ENCODE measurements at regions not wholly inside any gene's neighbourhood (a gene's known extent, or its start where the extent isn't known, plus 50 kb on each side); places are given as distances from the start of the nearest gene placed in this dataset.
A peak's percentile ranks its signal among the peaks of the same experiment; 100 is the strongest.

GRCh38 chr13:68375004-68375403, 1144.9 kb upstream of the PCDH9 start:
- Histone ChIP-seq H3K9me3 (ENCODE audit: control insufficient read depth, low read length) (no peaks in the 10 kb centered on the region), H3K36me3 (ENCODE audit: control insufficient read depth, insufficient read depth, low read length, severe bottlenecking) (no peaks in the 10 kb centered on the region), H3K4me3 (ENCODE audit: low read length) (no peak overlapping the region), H3K9ac (ENCODE audit: low read length) (no peak overlapping the region), H3K4me1 (ENCODE audit: control insufficient read depth, insufficient read depth, low read length) (no peaks in the 10 kb centered on the region), H3K27me3 (replicated peaks; ENCODE audit: control insufficient read depth, insufficient read depth, low read length) (no peaks in the 10 kb centered on the region)
- no peak for DNase-seq (ENCODE audit: low read depth)

GRCh38 chr13:68369739-68370138, 1139.6 kb upstream of the PCDH9 start:
- no peak overlapping the region for H3K9ac ChIP-seq (ENCODE audit: low read length)
- H3K27me3 ChIP-seq (replicated peaks; ENCODE audit: control insufficient read depth, insufficient read depth, low read length): no peaks in the 10 kb centered on the region
- no peak overlapping the region for H3K4me3 ChIP-seq (ENCODE audit: low read length)
- no peaks in the 10 kb centered on the region for H3K36me3 ChIP-seq (ENCODE audit: control insufficient read depth, insufficient read depth, low read length, severe bottlenecking)
- DNase-seq (ENCODE audit: low read depth): no peak
- H3K4me1 ChIP-seq (ENCODE audit: control insufficient read depth, insufficient read depth, low read length): peaks cover 3% of the 10 kb centered on the region
- peaks cover 3% of the 10 kb centered on the region for H3K9me3 ChIP-seq (ENCODE audit: control insufficient read depth, low read length)

GRCh38 chr13:68368922-68369321, 1138.8 kb upstream of the PCDH9 start:
- no peaks in the 10 kb centered on the region for H3K27me3 ChIP-seq (replicated peaks; ENCODE audit: control insufficient read depth, insufficient read depth, low read length)
- H3K4me1 ChIP-seq (ENCODE audit: control insufficient read depth, insufficient read depth, low read length): peaks cover 3% of the 10 kb centered on the region
- H3K9ac ChIP-seq (ENCODE audit: low read length): no peak overlapping the region
- H3K4me3 ChIP-seq (ENCODE audit: low read length): no peak overlapping the region
- no peak for DNase-seq (ENCODE audit: low read depth)
- no peaks in the 10 kb centered on the region for H3K36me3 ChIP-seq (ENCODE audit: control insufficient read depth, insufficient read depth, low read length, severe bottlenecking)
- peaks cover 3% of the 10 kb centered on the region for H3K9me3 ChIP-seq (ENCODE audit: control insufficient read depth, low read length)

- H3K4me3 ChIP-seq (ENCODE audit: low read length): no peak overlapping the region
- DNase-seq (ENCODE audit: low read depth): no peak
- no peaks in the 10 kb centered on the region for H3K4me1 ChIP-seq (ENCODE audit: control insufficient read depth, insufficient read depth, low read length)
- H3K27me3 ChIP-seq (replicated peaks; ENCODE audit: control insufficient read depth, insufficient read depth, low read length): no peaks in the 10 kb centered on the region
- peaks cover 4% of the 10 kb centered on the region for H3K9me3 ChIP-seq (ENCODE audit: control insufficient read depth, low read length)
- H3K36me3 ChIP-seq (ENCODE audit: control insufficient read depth, insufficient read depth, low read length, severe bottlenecking): no peaks in the 10 kb centered on the region
- no peak overlapping the region for H3K9ac ChIP-seq (ENCODE audit: low read length)
Measured at GRCh38 chr13:68359105-68359504, 1129.0 kb upstream of the PCDH9 start.

GRCh38 chr13:68358294-68358705, 1128.2 kb upstream of the PCDH9 start:
- H3K27me3 ChIP-seq (replicated peaks; ENCODE audit: control insufficient read depth, insufficient read depth, low read length): no peaks in the 10 kb centered on the region
- H3K36me3 ChIP-seq (ENCODE audit: control insufficient read depth, insufficient read depth, low read length, severe bottlenecking): no peaks in the 10 kb centered on the region
- no peak for DNase-seq (ENCODE audit: low read depth)
- no peak overlapping the region for H3K4me3 ChIP-seq (ENCODE audit: low read length)
- H3K9me3 ChIP-seq (ENCODE audit: control insufficient read depth, low read length): peaks cover 4% of the 10 kb centered on the region
- H3K9ac ChIP-seq (ENCODE audit: low read length): no peak overlapping the region
- no peaks in the 10 kb centered on the region for H3K4me1 ChIP-seq (ENCODE audit: control insufficient read depth, insufficient read depth, low read length)

GRCh38 chr13:68350554-68350953, 1120.4 kb upstream of the PCDH9 start:
- DNase-seq (ENCODE audit: low read depth): no peak
- Histone ChIP-seq H3K36me3 (ENCODE audit: control insufficient read depth, insufficient read depth, low read length, severe bottlenecking) (no peaks in the 10 kb centered on the region), H3K9me3 (ENCODE audit: control insufficient read depth, low read length) (no peaks in the 10 kb centered on the region), H3K9ac (ENCODE audit: low read length) (no peak overlapping the region), H3K27me3 (replicated peaks; ENCODE audit: control insufficient read depth, insufficient read depth, low read length) (no peaks in the 10 kb centered on the region), H3K4me3 (ENCODE audit: low read length) (no peak overlapping the region), H3K4me1 (ENCODE audit: control insufficient read depth, insufficient read depth, low read length) (no peaks in the 10 kb centered on the region)

- no peak for DNase-seq (ENCODE audit: low read depth)
- H3K9me3 ChIP-seq (ENCODE audit: control insufficient read depth, low read length): peaks cover 12% of the 10 kb centered on the region
- H3K9ac ChIP-seq (ENCODE audit: low read length): no peak overlapping the region
- no peaks in the 10 kb centered on the region for H3K36me3 ChIP-seq (ENCODE audit: control insufficient read depth, insufficient read depth, low read length, severe bottlenecking)
- H3K4me1 ChIP-seq (ENCODE audit: control insufficient read depth, insufficient read depth, low read length): no peaks in the 10 kb centered on the region
- H3K4me3 ChIP-seq (ENCODE audit: low read length): no peak overlapping the region
- no peaks in the 10 kb centered on the region for H3K27me3 ChIP-seq (replicated peaks; ENCODE audit: control insufficient read depth, insufficient read depth, low read length)
Measured at GRCh38 chr13:68347220-68347619, 1117.1 kb upstream of the PCDH9 start.

- Histone ChIP-seq H3K4me3 (ENCODE audit: low read length) (no peak overlapping the region), H3K27me3 (replicated peaks; ENCODE audit: control insufficient read depth, insufficient read depth, low read length) (no peaks in the 10 kb centered on the region)
- no peak for DNase-seq (ENCODE audit: low read depth)
Measured at GRCh38 chr13:68345963-68346531, 1115.9 kb upstream of the PCDH9 start.

GRCh38 chr13:68323124-68323523, 1093.0 kb upstream of the PCDH9 start:
- Histone ChIP-seq H3K4me1 (ENCODE audit: control insufficient read depth, insufficient read depth, low read length) (no peaks in the 10 kb centered on the region), H3K4me3 (ENCODE audit: low read length) (no peak overlapping the region), H3K9ac (ENCODE audit: low read length) (no peak overlapping the region), H3K9me3 (ENCODE audit: control insufficient read depth, low read length) (peaks cover 11% of the 10 kb centered on the region), H3K27me3 (replicated peaks; ENCODE audit: control insufficient read depth, insufficient read depth, low read length) (no peaks in the 10 kb centered on the region), H3K36me3 (ENCODE audit: control insufficient read depth, insufficient read depth, low read length, severe bottlenecking) (no peaks in the 10 kb centered on the region)
- DNase-seq (ENCODE audit: low read depth): no peak

More at GRCh38 chr13:68345963-68346531, 1115.9 kb upstream of the PCDH9 start:
- Histone ChIP-seq H3K4me1 (ENCODE audit: control insufficient read depth, insufficient read depth, low read length) (no peaks in the 10 kb centered on the region), H3K9me3 (ENCODE audit: control insufficient read depth, low read length) (peaks cover 15% of the 10 kb centered on the region), H3K9ac (ENCODE audit: low read length) (no peak overlapping the region), H3K36me3 (ENCODE audit: control insufficient read depth, insufficient read depth, low read length, severe bottlenecking) (no peaks in the 10 kb centered on the region)

- H3K4me1 ChIP-seq (ENCODE audit: control insufficient read depth, insufficient read depth, low read length): no peaks in the 10 kb centered on the region
- no peaks in the 10 kb centered on the region for H3K36me3 ChIP-seq (ENCODE audit: control insufficient read depth, insufficient read depth, low read length, severe bottlenecking)
- no peak overlapping the region for H3K9ac ChIP-seq (ENCODE audit: low read length)
- H3K27me3 ChIP-seq (replicated peaks; ENCODE audit: control insufficient read depth, insufficient read depth, low read length): no peaks in the 10 kb centered on the region
- no peak for DNase-seq (ENCODE audit: low read depth)
- H3K4me3 ChIP-seq (ENCODE audit: low read length): no peak overlapping the region
- peaks cover 11% of the 10 kb centered on the region for H3K9me3 ChIP-seq (ENCODE audit: control insufficient read depth, low read length)
Measured at GRCh38 chr13:68319384-68319783, 1089.2 kb upstream of the PCDH9 start.

GRCh38 chr13:68304286-68304893, 1074.3 kb upstream of the PCDH9 start:
- no peak overlapping the region for H3K4me3 ChIP-seq (ENCODE audit: low read length)
- H3K4me1 ChIP-seq (ENCODE audit: control insufficient read depth, insufficient read depth, low read length): no peaks in the 10 kb centered on the region
- no peaks in the 10 kb centered on the region for H3K9me3 ChIP-seq (ENCODE audit: control insufficient read depth, low read length)
- DNase-seq (ENCODE audit: low read depth): peak; percentile 38
- H3K27me3 ChIP-seq (replicated peaks; ENCODE audit: control insufficient read depth, insufficient read depth, low read length): no peaks in the 10 kb centered on the region
- H3K36me3 ChIP-seq (ENCODE audit: control insufficient read depth, insufficient read depth, low read length, severe bottlenecking): no peaks in the 10 kb centered on the region
- H3K9ac ChIP-seq (ENCODE audit: low read length): no peak overlapping the region

GRCh38 chr13:68293631-68294030, 1063.5 kb upstream of the PCDH9 start:
- no peak overlapping the region for H3K9ac ChIP-seq (ENCODE audit: low read length)
- no peaks in the 10 kb centered on the region for H3K36me3 ChIP-seq (ENCODE audit: control insufficient read depth, insufficient read depth, low read length, severe bottlenecking)
- no peaks in the 10 kb centered on the region for H3K9me3 ChIP-seq (ENCODE audit: control insufficient read depth, low read length)
- H3K27me3 ChIP-seq (replicated peaks; ENCODE audit: control insufficient read depth, insufficient read depth, low read length): no peaks in the 10 kb centered on the region
- H3K4me1 ChIP-seq (ENCODE audit: control insufficient read depth, insufficient read depth, low read length): no peaks in the 10 kb centered on the region
- no peak for DNase-seq (ENCODE audit: low read depth)
- H3K4me3 ChIP-seq (ENCODE audit: low read length): no peak overlapping the region
